Cardiac septum (tissue), 1 donor: ENCODE measurements at regions not wholly inside any gene's neighbourhood (a gene's known extent, or its start where the extent isn't known, plus 50 kb on each side); places are given as distances from the start of the nearest gene placed in this dataset.

ENCODE experiments used
- DNase-seq: peaks from one replicate; pipeline ENCODE4 v3.0.0-alpha.2; 2020; ENCODE audit warnings: low spot score
- intact Hi-C: fragments of 100-400 bp; cut with DNase I; formaldehyde crosslinking; loops from one replicate; pipeline ENCODE4 v1.14.0; 2022
- donor health status: DM: no; HTN: no; CAD: no.

DNA sequence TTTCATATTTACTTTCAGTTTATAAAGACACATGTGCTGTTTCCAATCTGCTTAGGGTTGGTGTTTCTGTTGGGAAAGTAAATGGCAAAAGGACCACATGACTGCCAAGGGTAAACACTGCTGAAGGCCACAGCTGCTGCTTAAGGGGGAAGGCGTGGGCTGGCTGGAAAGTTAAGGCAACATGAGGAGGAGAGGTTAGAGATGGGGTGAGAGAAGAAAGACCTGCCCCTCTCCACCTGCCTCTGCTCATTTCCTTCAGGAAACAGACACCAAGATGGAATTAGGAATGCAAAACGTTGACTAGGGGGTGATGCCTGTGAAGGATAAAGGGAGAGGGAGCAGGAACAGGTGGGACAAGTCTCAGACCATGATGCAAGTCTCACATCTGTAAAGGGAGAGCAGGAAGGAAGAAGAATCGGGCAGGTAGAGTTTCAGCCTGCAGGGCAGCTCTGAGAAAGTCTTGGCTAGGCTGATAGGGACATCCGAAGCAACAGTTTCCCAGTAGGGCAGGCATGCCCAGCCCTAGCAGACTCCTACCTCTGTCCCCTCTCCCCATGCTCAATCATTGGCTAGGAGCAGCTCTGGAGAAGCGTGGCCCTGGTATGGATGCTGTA lies 86.0 kb downstream of the CDC42EP3 start:
- intact Hi-C loops: no loop called here
- DNase-seq: no peak

DNA sequence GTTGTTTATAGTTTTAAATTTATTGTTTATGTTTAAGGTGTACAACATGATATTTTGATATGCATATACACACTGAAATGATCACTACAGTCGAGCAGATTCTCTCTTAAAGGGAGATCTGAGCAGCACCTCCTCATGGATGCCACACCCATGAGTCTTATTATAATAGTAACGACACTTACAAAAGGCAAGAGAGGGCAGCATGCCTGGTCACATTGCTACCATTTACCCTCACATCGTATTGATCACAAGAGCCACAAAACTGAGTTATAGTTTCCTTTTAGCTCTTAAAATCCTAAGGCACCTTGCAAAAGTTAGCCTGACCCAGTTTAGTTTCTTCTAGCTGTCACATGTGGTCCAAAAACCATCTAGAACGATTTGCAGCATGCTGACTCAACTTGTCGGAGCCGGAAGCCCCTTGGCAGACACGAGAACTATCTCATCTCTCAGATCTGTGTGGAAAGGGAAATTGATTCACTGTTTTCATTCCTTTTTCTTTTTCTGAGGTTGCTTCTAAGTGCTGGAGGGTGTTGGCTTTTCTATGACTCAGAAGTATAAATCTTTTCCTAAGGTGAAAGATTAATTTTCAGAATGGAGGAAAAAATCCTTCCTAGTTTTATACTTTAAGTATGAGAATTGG lies 85.3 kb downstream of the CDC42EP3 start:
- peak; percentile 77 for DNase-seq
- intact Hi-C loops: no loop called here

DNA sequence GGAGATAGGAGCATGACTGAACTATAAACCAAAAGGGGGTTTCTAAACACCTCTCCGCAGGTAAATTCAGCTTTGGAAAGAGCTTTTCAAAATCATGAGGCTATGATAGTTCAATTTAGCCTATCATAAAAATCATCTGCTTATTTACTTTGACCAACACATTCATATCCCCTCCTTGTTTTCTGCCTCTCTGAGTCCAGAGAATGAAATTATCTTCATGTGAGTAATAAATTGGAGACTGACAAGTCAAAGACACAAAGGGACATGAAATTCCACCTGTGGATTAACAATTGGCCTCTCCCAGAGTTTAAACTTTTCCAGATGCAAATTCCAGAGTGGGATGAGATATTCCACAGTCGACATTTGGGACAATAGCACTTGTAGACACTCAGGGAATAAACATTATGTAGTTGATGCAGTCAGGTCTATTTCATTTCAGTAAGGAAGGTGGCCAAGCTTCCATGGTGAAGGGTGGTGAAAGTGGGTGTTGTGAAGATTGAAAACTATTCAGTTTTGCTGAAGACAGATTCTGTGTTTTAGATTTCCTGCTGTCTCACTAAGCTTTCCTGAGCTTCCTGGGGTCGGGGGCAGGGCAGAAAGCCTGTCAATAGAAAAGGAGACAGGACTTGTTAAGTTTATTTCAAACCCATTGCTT lies 84.7 kb downstream of the CDC42EP3 start:
- intact Hi-C loops: no loop called here
- no peak for DNase-seq

DNA sequence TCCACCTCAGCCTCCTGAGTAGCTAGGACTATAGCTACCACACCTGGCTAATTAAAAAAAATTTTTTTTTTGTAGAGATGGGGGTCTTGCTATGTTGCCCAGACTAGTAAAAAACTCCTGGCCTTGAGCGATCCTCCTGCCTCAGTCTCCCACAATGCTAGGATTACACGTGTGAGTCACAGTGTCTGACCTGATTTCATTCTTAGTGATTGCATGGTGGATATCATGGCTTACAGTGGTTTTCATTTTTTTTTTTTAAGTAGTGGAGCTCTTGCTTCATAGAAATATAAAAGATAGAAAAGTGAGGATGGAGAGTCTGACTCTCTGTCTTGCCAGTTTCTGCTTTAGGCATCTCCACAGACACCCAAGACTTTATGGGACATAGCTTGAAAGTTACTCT lies 83.6 kb downstream of the CDC42EP3 start:
- intact Hi-C loops: no loop called here
- no peak for DNase-seq

DNA sequence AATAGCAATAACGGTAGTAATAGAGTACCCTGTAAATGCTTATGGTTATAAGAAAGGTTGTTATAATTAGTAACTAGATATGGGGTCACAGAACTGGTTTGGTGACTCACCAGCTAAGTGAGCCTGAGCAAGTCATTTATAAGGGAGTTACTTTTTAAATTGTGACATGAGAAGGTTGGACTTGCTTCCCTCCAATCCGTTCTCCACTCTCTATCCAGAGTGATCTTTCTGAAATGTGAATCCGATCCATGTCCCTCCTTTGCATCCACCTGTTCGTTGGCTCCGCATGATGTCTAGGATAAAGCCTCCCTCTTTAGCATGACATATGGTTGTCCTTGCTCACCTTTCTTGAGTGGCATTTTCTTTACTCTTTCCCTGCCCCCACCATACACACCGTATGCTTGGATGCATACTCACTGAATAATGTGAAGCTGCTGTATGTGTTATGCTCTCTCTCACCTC lies 83.1 kb downstream of the CDC42EP3 start:
- DNase-seq: no peak
- intact Hi-C loops: no loop called here

DNA sequence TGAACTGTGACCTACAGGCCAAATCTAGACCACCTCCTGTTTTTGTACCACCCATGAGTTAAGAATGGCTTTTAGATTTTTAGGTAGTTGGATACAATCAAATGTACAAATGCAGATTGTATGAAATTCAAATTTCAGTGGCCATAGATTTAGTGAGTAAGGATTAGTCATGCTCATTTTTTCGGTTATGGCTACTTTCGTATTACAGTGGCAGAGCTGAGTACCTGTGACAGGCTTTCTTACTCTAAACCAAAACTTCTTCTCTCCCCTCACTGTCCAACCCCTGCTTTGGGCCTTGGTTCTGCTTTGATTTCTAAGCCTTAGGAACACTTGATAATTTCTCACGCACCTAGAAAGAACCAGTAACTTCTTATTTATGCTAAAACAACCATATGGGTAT lies 82.1 kb downstream of the CDC42EP3 start:
- intact Hi-C loops: no loop called here
- no peak for DNase-seq

DNA sequence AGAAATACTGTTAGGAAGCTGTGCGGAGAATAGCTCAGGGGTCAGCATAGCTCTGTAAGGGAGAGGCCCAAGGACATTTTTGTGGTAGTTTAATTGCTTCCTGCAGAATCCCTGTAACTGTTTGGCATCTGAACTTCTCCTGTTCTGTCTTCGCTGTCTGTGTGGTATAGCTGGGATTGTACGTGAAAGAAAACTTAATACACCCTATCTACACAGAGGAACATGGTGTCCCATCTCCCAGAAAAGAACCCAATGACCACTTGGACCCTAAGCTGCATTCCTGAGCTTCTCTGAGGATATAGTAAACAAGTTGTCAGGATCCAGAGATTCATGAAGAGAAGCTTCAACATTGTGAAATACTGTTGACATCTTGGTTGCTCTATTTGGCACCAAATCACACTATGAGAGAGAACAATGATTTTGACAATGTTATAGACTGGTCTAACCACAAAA lies 81.3 kb downstream of the CDC42EP3 start:
- DNase-seq: no peak
- intact Hi-C loops: no loop called here
